ENCODE measurements at regions not wholly inside any gene's neighbourhood (a gene's known extent, or its start where the extent isn't known, plus 50 kb on each side); places are given as distances from the start of the nearest gene placed in this dataset.

GRCh38 chr2:128868686-128869551 is 550.3 kb upstream of the HS6ST1 start:
- Histone ChIP-seq H3K36me3 (ENCODE audit: control insufficient read depth, insufficient read depth, low read length) (no peaks in the 10 kb centered on the region), H3K27ac (ENCODE audit: low read depth, low read length) (no peak overlapping the region), H3K27me3 (ENCODE audit: control insufficient read depth, insufficient read depth, low read length) (no peaks in the 10 kb centered on the region), H3K9me3 (ENCODE audit: control insufficient read depth, insufficient read depth, low read length) (no peaks in the 10 kb centered on the region), H3K9ac (ENCODE audit: low read depth, low read length) (no peak overlapping the region), H3K4me1 (ENCODE audit: control insufficient read depth, insufficient read depth, low read length) (no peaks in the 10 kb centered on the region), H3K4me3 (ENCODE audit: low read depth, low read length) (no peak overlapping the region)

- no peaks in the 10 kb centered on the region for H3K27me3 ChIP-seq (ENCODE audit: control insufficient read depth, insufficient read depth, low read length)
- no peak overlapping the region for H3K4me3 ChIP-seq (ENCODE audit: low read depth, low read length)
- no peak overlapping the region for H3K27ac ChIP-seq (ENCODE audit: low read depth, low read length)
- no peaks in the 10 kb centered on the region for H3K9me3 ChIP-seq (ENCODE audit: control insufficient read depth, insufficient read depth, low read length)
- H3K36me3 ChIP-seq (ENCODE audit: control insufficient read depth, insufficient read depth, low read length): no peaks in the 10 kb centered on the region
- H3K9ac ChIP-seq (ENCODE audit: low read depth, low read length): no peak overlapping the region
- peaks cover 7% of the 10 kb centered on the region for H3K4me1 ChIP-seq (ENCODE audit: control insufficient read depth, insufficient read depth, low read length)
Observed at GRCh38 chr2:128874608-128875007, 555.9 kb upstream of the HS6ST1 start.

- H3K9ac ChIP-seq (ENCODE audit: low read depth, low read length): no peak overlapping the region
- H3K27me3 ChIP-seq (ENCODE audit: control insufficient read depth, insufficient read depth, low read length): no peaks in the 10 kb centered on the region
- no peaks in the 10 kb centered on the region; the same call in 1 of the 2 replicates for H3K9me3 ChIP-seq (ENCODE audit: control insufficient read depth, insufficient read depth, low read length)
- no peak overlapping the region for H3K27ac ChIP-seq (ENCODE audit: low read depth, low read length)
- peaks cover 7% of the 10 kb centered on the region for H3K4me1 ChIP-seq (ENCODE audit: control insufficient read depth, insufficient read depth, low read length)
- H3K36me3 ChIP-seq (ENCODE audit: control insufficient read depth, insufficient read depth, low read length): no peaks in the 10 kb centered on the region
- H3K4me3 ChIP-seq (ENCODE audit: low read depth, low read length): no peak overlapping the region
Observed at GRCh38 chr2:128876986-128877983, 558.6 kb upstream of the HS6ST1 start.

- no peak overlapping the region for H3K9ac ChIP-seq (ENCODE audit: low read depth, low read length)
- no peaks in the 10 kb centered on the region; the same call in 1 of the 2 replicates for H3K9me3 ChIP-seq (ENCODE audit: control insufficient read depth, insufficient read depth, low read length)
- peaks cover 7% of the 10 kb centered on the region for H3K4me1 ChIP-seq (ENCODE audit: control insufficient read depth, insufficient read depth, low read length)
- no peaks in the 10 kb centered on the region for H3K27me3 ChIP-seq (ENCODE audit: control insufficient read depth, insufficient read depth, low read length)
- H3K4me3 ChIP-seq (ENCODE audit: low read depth, low read length): no peak overlapping the region
- H3K36me3 ChIP-seq (ENCODE audit: control insufficient read depth, insufficient read depth, low read length): no peaks in the 10 kb centered on the region
- H3K27ac ChIP-seq (ENCODE audit: low read depth, low read length): peak overlapping the region; percentile 49
Observed at GRCh38 chr2:128879161-128879560, 560.5 kb upstream of the HS6ST1 start.

DNA sequence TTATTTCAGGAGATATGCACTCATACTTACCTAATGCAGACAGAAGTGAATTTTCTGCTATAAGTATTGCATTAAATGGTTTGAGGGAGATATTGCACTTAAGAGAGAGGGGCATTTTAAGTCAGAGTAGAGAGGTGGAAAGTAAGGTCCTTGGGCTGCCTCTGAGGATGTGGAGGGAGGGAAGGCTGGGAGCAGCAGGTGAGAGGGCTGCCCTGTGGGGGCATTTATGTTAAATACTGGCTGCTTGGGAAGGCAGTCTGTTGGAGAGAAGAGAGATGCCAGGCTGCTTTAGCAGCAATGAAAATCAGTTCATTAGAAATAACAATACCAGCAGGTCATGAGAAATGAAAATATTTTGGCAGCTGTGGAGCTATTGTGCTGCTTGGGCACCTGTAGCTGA is 576.2 kb upstream of the HS6ST1 start:
- H3K36me3 ChIP-seq (ENCODE audit: control insufficient read depth, insufficient read depth, low read length): no peaks in the 10 kb centered on the region
- no peak overlapping the region for H3K4me3 ChIP-seq (ENCODE audit: low read depth, low read length)
- H3K9me3 ChIP-seq (ENCODE audit: control insufficient read depth, insufficient read depth, low read length): no peaks in the 10 kb centered on the region; the same call in 1 of the 2 replicates
- no peak overlapping the region for H3K9ac ChIP-seq (ENCODE audit: low read depth, low read length)
- no peaks in the 10 kb centered on the region for H3K27me3 ChIP-seq (ENCODE audit: control insufficient read depth, insufficient read depth, low read length)
- H3K4me1 ChIP-seq (ENCODE audit: control insufficient read depth, insufficient read depth, low read length): no peaks in the 10 kb centered on the region; the same call in 1 of the 2 replicates
- H3K27ac ChIP-seq (ENCODE audit: low read depth, low read length): no peak overlapping the region

DNA sequence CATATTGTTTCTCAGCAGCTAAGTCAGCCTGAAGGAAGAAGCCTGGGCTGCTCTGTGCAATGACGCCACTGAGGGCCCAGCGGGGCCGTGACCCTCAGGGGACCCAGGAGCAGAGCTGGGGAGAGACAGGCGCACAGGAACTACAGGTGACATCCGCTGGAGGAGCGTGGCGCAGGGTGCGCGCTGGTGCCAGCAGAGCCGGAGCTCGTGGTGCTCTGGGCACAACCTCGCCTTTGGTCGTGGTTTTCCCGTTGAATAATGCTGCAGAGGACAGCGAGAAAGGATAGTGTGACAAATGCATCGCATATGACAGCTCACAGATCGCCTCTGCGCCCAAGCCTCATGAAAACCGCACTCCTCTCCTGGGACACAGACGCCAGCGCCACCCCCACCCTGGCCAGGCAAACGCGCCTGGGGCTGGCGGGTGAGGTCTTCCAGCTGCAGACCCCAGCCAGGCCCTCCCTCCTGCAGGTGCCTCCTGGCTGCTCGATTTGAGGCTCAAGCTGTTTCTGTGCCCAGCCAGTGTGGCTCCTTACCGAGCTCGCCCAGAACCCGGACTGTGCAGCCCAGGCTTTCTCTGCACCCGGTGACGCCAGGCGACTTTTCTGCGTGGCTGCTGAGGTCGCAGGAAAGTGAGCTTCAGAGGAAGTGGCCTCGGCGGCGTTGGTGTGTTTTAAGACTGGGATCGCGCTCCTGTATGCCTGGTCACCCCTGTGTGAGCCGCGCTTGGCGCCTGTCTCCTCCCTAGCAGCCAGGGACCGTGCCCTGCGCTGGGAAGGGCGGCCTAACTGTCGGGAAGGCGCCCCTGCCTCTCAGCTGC is 583.1 kb upstream of the HS6ST1 start:
- H3K4me3 ChIP-seq (ENCODE audit: low read depth, low read length): no peak overlapping the region
- no peak overlapping the region for H3K27ac ChIP-seq (ENCODE audit: low read depth, low read length)
- H3K9ac ChIP-seq (ENCODE audit: low read depth, low read length): no peak overlapping the region

GRCh38 chr2:128903637-128904036 is 585.0 kb upstream of the HS6ST1 start:
- Histone ChIP-seq H3K36me3 (ENCODE audit: control insufficient read depth, insufficient read depth, low read length) (no peaks in the 10 kb centered on the region), H3K27me3 (ENCODE audit: control insufficient read depth, insufficient read depth, low read length) (no peaks in the 10 kb centered on the region), H3K9me3 (ENCODE audit: control insufficient read depth, insufficient read depth, low read length) (peaks cover 6% of the 10 kb centered on the region; the same call in 1 of the 2 replicates), H3K4me3 (ENCODE audit: low read depth, low read length) (no peak overlapping the region), H3K4me1 (ENCODE audit: control insufficient read depth, insufficient read depth, low read length) (no peaks in the 10 kb centered on the region), H3K27ac (ENCODE audit: low read depth, low read length) (no peak overlapping the region), H3K9ac (ENCODE audit: low read depth, low read length) (no peak overlapping the region)

More for the DNA sequence above, 583.1 kb upstream of the HS6ST1 start:
- Histone ChIP-seq H3K9me3 (ENCODE audit: control insufficient read depth, insufficient read depth, low read length) (peaks cover 3% of the 10 kb centered on the region; the same call in 1 of the 2 replicates), H3K36me3 (ENCODE audit: control insufficient read depth, insufficient read depth, low read length) (no peaks in the 10 kb centered on the region), H3K27me3 (ENCODE audit: control insufficient read depth, insufficient read depth, low read length) (no peaks in the 10 kb centered on the region), H3K4me1 (ENCODE audit: control insufficient read depth, insufficient read depth, low read length) (no peaks in the 10 kb centered on the region)

- no peak overlapping the region for H3K9ac ChIP-seq (ENCODE audit: low read depth, low read length)
- H3K36me3 ChIP-seq (ENCODE audit: control insufficient read depth, insufficient read depth, low read length): no peaks in the 10 kb centered on the region
- H3K27me3 ChIP-seq (ENCODE audit: control insufficient read depth, insufficient read depth, low read length): no peaks in the 10 kb centered on the region
- H3K4me3 ChIP-seq (ENCODE audit: low read depth, low read length): no peak overlapping the region
- H3K27ac ChIP-seq (ENCODE audit: low read depth, low read length): no peak overlapping the region
- 0 out of 2 replicates have a peak, but pooled peaks cover 3% of the 10 kb centered on the region for H3K9me3 ChIP-seq (ENCODE audit: control insufficient read depth, insufficient read depth, low read length)
- no peaks in the 10 kb centered on the region for H3K4me1 ChIP-seq (ENCODE audit: control insufficient read depth, insufficient read depth, low read length)
Observed at GRCh38 chr2:128911276-128911675, 592.6 kb upstream of the HS6ST1 start.

- no peaks in the 10 kb centered on the region for H3K27me3 ChIP-seq (ENCODE audit: control insufficient read depth, insufficient read depth, low read length)
- no peak overlapping the region for H3K9ac ChIP-seq (ENCODE audit: low read depth, low read length)
- H3K9me3 ChIP-seq (ENCODE audit: control insufficient read depth, insufficient read depth, low read length): no peaks in the 10 kb centered on the region
- no peaks in the 10 kb centered on the region for H3K4me1 ChIP-seq (ENCODE audit: control insufficient read depth, insufficient read depth, low read length)
- H3K27ac ChIP-seq (ENCODE audit: low read depth, low read length): no peak overlapping the region
- no peaks in the 10 kb centered on the region for H3K36me3 ChIP-seq (ENCODE audit: control insufficient read depth, insufficient read depth, low read length)
- no peak overlapping the region for H3K4me3 ChIP-seq (ENCODE audit: low read depth, low read length)
Observed at GRCh38 chr2:128914320-128914719, 595.7 kb upstream of the HS6ST1 start.

DNA sequence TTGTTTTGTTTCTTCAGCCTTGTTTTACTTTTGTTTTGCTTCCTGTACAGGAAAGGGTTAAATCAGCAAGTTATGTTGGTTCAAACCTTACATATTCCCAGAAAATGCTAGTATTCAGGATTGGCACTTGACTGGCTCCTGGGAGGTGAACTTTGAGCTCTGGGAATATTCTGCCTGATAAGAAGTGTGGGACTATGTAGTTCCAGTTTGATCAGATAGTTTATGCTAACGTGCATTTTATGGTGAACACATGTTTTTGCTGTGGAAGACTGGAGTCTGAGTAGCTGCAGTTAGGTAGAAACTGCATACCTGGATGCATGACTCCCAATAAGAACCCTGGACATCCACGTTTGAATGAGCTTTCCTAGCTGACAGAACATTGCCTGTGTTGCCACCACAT is 603.1 kb upstream of the HS6ST1 start:
- H3K27me3 ChIP-seq (ENCODE audit: control insufficient read depth, insufficient read depth, low read length): no peaks in the 10 kb centered on the region
- no peaks in the 10 kb centered on the region for H3K9me3 ChIP-seq (ENCODE audit: control insufficient read depth, insufficient read depth, low read length)
- no peaks in the 10 kb centered on the region for H3K36me3 ChIP-seq (ENCODE audit: control insufficient read depth, insufficient read depth, low read length)
- no peak overlapping the region for H3K27ac ChIP-seq (ENCODE audit: low read depth, low read length)
- H3K4me3 ChIP-seq (ENCODE audit: low read depth, low read length): no peak overlapping the region
- no peak overlapping the region for H3K9ac ChIP-seq (ENCODE audit: low read depth, low read length)
- no peaks in the 10 kb centered on the region for H3K4me1 ChIP-seq (ENCODE audit: control insufficient read depth, insufficient read depth, low read length)
